NCI-H2196 treated with DMSO at 0.1 percent for 48 hours (cell line): ENCODE measurements at regions not wholly inside any gene's neighbourhood (a gene's known extent, or its start where the extent isn't known, plus 50 kb on each side); places are given as distances from the start of the nearest gene placed in this dataset.
"Not testable (repeated sequence)": the region's sequence is repeated elsewhere in the genome, so short reads cannot be mapped to it uniquely, and the experiment has no call there.

ENCODE experiments used
- DNase-seq: peaks from one replicate; lab custom pipeline; 2025; ENCODE audit not compliant: unreplicated experiment; lab: John Stamatoyannopoulos, UW

GRCh38 chr9:20240498-20240897, 381.8 kb downstream of the MLLT3 start:
- DNase-seq, result no peak

- no peak for DNase-seq
Measured at GRCh38 chr9:20238921-20239320, 383.4 kb downstream of the MLLT3 start.

- no peak for DNase-seq
Measured at GRCh38 chr9:20237686-20238085, 384.6 kb downstream of the MLLT3 start.

GRCh38 chr9:20236676-20237075, 385.6 kb downstream of the MLLT3 start:
- no peak for DNase-seq

- DNase-seq, result not testable (repeated sequence)
Measured at GRCh38 chr9:20235206-20235605, 387.1 kb downstream of the MLLT3 start.

GRCh38 chr9:20228096-20228495, 394.2 kb downstream of the MLLT3 start:
- DNase-seq, result no peak

GRCh38 chr9:20227166-20227874, 395.0 kb downstream of the MLLT3 start:
- DNase-seq, result no peak

GRCh38 chr9:20226345-20226744, 396.0 kb downstream of the MLLT3 start:
- DNase-seq, result no peak

GRCh38 chr9:20225826-20226225, 396.5 kb downstream of the MLLT3 start:
- DNase-seq, result no peak

- no peak for DNase-seq
Measured at GRCh38 chr9:20224756-20225155, 397.5 kb downstream of the MLLT3 start.

- DNase-seq, result no peak
Measured at GRCh38 chr9:20220286-20220685, 402.0 kb downstream of the MLLT3 start.

- DNase-seq, result no peak
Measured at GRCh38 chr9:20219437-20219836, 402.9 kb downstream of the MLLT3 start.

GRCh38 chr9:20217596-20217995, 404.7 kb downstream of the MLLT3 start:
- no peak for DNase-seq

GRCh38 chr9:20216438-20216837, 405.9 kb downstream of the MLLT3 start:
- DNase-seq, result no peak

- DNase-seq, result no peak
Measured at GRCh38 chr9:20215552-20215951, 406.7 kb downstream of the MLLT3 start.

GRCh38 chr9:20212806-20213205, 409.5 kb downstream of the MLLT3 start:
- DNase-seq, result no peak

- no peak for DNase-seq
Measured at GRCh38 chr9:20209391-20210340, 412.6 kb downstream of the MLLT3 start.

- DNase-seq, result no peak
Measured at GRCh38 chr9:20208961-20209371, 413.3 kb downstream of the MLLT3 start.

- DNase-seq, result no peak
Measured at GRCh38 chr9:20208226-20208625, 414.1 kb downstream of the MLLT3 start.

GRCh38 chr9:20207176-20207575, 415.1 kb downstream of the MLLT3 start:
- DNase-seq, result no peak

- no peak for DNase-seq
Measured at GRCh38 chr9:20205821-20206220, 416.5 kb downstream of the MLLT3 start.

- DNase-seq, result no peak
Measured at GRCh38 chr9:20200991-20201431, 412.2 kb upstream of the SLC24A2 start.
